ENCODE measurements at regions not wholly inside any gene's neighbourhood (a gene's known extent, or its start where the extent isn't known, plus 50 kb on each side); places are given as distances from the start of the nearest gene placed in this dataset.

DNA sequence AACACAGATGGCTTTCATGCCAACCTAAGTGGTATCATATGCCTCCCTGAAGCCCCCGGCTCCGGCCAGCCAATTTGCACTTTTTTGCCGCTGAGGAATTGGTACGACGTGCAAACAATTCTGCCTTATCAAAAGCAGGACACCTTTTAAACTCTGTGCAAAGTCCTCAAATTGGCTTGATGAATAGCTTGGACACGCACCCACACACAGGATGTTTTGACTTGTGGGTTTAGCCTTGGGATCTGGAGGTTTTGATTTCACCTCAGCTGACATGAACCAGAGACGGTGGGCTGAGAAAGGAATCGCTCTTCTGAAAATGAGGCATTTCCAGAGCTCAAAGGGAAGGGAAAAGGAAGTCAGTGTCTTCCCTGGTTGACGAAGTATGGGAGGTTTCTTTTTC, 110.8 kb upstream of the SHOX start:
- Histone ChIP-seq H3K9me3 (no peaks in the 10 kb centered on the region), H3K4me1 (no peaks in the 10 kb centered on the region), H3K27me3 (no peaks in the 10 kb centered on the region), H3K4me3 (no peak overlapping the region), H3K36me3 (no peaks in the 10 kb centered on the region), H3K27ac (no peak overlapping the region)
- no peak for TF ChIP-seq CTCF (IDR thresholded peaks at IDR 0.05)
- no peak for DNase-seq (ENCODE audit: low spot score)

- Histone ChIP-seq H3K36me3 (no peaks in the 10 kb centered on the region), H3K9me3 (peaks cover 0 to 4% of the 10 kb centered on the region in 2 donors), H3K27me3 (no peaks in the 10 kb centered on the region), H3K4me3 (no peak overlapping the region), H3K4me1 (no peaks in the 10 kb centered on the region), H3K27ac (no peak overlapping the region)
- TF ChIP-seq CTCF (IDR thresholded peaks at IDR 0.05): no peak
- DNase-seq (ENCODE audit: low spot score): no peak
These were observed 108.1 kb upstream of the SHOX start for GRCh38 chrX:522456-522855.

GRCh38 chrX:525134-525533, 105.5 kb upstream of the SHOX start:
- Histone ChIP-seq H3K27ac (no peak overlapping the region), H3K4me1 (no peaks in the 10 kb centered on the region), H3K36me3 (no peaks in the 10 kb centered on the region), H3K4me3 (no peak overlapping the region), H3K27me3 (no peaks in the 10 kb centered on the region), H3K9me3 (peaks cover 0 to 4% of the 10 kb centered on the region in 2 donors)
- no peak for TF ChIP-seq CTCF (IDR thresholded peaks at IDR 0.05)
- no peak for DNase-seq (ENCODE audit: low spot score)

DNA sequence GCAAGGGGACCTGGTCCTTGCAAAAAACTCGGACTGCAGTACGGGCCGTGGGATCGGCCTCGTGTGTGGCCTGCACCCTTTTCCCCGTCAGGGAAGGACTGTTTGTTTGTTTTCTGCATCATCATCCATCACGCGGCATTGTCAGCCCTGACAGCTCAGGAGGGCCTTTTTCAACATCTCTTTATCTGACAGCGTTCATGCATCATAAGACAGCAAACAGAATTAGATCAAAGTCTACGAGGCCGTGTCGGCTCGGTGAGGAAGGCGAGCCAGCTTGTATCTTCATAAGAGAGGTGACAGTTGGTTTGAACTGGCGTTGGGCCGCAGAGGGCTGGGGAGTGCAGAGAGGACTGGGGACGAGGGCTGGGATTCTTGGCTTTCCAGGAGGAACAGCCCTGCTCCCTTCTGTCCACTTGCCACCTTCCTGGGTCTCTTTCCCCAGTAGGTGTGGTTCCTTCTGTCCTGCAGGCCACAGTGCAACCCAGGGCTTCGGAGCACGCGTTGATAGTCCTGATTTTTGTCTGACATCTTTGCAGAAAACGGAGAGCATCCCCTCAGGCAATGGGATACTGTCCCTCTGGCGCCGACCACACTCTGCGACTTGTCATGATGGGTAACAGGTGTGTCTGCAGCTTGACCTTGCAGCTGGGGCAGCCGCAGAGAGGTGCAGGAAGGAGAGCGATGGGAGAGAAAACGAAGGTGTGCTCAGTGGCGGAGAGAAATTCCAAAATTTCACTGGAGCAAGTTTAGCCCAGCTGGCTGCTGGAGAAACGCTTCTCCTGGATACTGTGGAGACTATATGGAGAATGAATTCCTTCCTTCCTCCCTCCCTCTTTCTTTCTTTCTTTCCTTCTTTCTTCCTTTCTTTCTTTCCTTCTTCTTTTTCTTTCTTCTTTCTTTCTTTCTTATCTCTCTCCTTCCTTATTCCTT, 104.0 kb upstream of the SHOX start:
- Histone ChIP-seq H3K4me1 (no peaks in the 10 kb centered on the region), H3K9me3 (peaks cover 0 to 4% of the 10 kb centered on the region in 2 donors), H3K27ac (no peak overlapping the region), H3K4me3 (no peak overlapping the region), H3K36me3 (no peaks in the 10 kb centered on the region), H3K27me3 (no peaks in the 10 kb centered on the region)
- TF ChIP-seq CTCF (IDR thresholded peaks at IDR 0.05): no peak
- DNase-seq (ENCODE audit: low spot score): no peak

- DNase-seq (ENCODE audit: low spot score): no peak
- no peak overlapping the region for H3K4me3 ChIP-seq
- no peaks in the 10 kb centered on the region for H3K4me1 ChIP-seq
- H3K27me3 ChIP-seq: no peaks in the 10 kb centered on the region
- no peak for TF ChIP-seq CTCF (IDR thresholded peaks at IDR 0.05)
- H3K36me3 ChIP-seq: no peaks in the 10 kb centered on the region
- no peaks in the 10 kb centered on the region for H3K9me3 ChIP-seq
- H3K27ac ChIP-seq: no peak overlapping the region
These were observed 99.6 kb upstream of the SHOX start for GRCh38 chrX:530726-531610.

All from right atrium auricular region (tissue), 2 donors.